HG02970 (cell line): ENCODE measurements at regions not wholly inside any gene's neighbourhood (a gene's known extent, or its start where the extent isn't known, plus 50 kb on each side); places are given as distances from the start of the nearest gene placed in this dataset.
"Not testable (repeated sequence)": the region's sequence is repeated elsewhere in the genome, so short reads cannot be mapped to it uniquely, and the experiment has no call there.

Source experiments
- ATAC-seq: cut with Tn5 transposase; IDR thresholded peaks from one replicate; pipeline ENCODE4 v1.9.1; 2021; ENCODE audit warnings: mild to moderate bottlenecking, moderate library complexity, moderate number of reproducible peaks; ENCODE audit not compliant: unreplicated experiment, low FRiP score

DNA sequence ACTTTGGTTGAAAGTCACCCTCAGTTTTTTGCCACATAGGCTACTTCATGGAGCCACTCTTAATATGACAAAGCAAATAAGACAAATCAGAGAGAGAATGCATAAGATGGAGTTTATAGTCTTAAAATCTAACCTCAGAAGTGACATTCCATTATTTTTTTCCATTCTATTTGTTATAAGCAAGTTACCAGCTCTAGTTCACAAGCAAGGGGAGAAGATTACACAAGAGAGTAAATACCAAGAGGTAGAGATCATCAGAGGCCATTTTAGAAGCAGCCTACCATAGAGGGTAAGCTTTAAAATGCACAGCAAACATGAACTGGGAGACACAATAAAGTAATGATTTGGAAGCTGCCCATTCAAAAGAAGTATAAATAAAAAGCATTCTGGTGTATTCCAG is 651.3 kb upstream of the MEF2C start:
- ATAC-seq: no peak

DNA sequence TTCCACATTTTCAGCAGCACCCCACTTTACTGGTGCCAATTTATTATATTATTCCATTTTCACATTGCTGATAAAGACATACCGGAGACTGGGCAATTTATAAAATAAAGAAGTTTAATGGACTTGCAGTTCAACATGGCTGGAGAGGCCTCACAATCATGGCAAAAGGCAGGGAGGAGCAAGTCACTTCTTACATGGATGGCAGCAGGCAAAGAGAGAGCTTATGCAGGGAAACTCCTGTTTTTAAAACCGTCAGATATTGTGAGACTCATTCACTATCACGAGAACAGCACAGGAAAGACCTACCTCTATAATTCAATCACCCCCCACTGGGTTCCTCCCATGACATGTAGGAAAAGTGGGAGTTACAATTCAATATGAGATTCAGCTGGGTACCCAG is 641.8 kb upstream of the MEF2C start:
- no peak for ATAC-seq

DNA sequence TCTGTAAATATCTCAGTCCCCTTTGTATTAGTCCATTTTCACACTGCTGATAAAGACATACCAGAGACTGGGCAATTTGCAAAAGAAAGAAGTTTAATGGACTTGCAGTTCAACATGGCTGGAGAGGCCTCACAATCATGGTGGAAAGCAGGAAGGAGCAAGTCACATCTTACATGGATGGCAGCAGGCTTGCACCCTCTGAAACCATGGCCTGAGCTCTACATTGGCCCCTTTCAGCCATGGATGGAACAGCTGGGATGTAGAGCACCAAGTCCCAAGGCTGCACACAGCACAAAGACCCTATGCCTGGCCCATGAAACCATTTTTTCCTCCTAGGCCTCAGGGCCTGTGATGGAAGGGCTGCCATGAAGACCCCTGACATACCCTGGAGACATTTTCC is 640.9 kb upstream of the MEF2C start:
- not testable (repeated sequence) for ATAC-seq

DNA sequence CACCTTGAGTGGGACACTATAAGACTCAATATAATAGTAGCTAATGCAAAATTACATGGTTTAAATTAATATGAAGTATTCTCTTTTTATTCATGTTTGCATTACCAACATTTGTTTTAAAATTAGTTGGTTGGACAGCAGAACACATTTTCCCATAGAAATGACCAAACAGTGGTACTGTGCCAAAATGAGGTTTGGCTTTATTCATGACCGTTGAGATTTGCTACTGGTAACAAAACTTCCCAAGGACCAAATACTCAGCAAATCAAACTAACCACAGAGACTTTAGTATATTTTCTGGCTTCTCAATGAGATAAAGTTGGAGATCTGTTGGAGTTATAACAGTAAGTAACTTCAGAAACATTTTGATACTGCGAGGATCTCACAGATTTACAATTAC is 637.8 kb upstream of the MEF2C start:
- ATAC-seq: no peak

DNA sequence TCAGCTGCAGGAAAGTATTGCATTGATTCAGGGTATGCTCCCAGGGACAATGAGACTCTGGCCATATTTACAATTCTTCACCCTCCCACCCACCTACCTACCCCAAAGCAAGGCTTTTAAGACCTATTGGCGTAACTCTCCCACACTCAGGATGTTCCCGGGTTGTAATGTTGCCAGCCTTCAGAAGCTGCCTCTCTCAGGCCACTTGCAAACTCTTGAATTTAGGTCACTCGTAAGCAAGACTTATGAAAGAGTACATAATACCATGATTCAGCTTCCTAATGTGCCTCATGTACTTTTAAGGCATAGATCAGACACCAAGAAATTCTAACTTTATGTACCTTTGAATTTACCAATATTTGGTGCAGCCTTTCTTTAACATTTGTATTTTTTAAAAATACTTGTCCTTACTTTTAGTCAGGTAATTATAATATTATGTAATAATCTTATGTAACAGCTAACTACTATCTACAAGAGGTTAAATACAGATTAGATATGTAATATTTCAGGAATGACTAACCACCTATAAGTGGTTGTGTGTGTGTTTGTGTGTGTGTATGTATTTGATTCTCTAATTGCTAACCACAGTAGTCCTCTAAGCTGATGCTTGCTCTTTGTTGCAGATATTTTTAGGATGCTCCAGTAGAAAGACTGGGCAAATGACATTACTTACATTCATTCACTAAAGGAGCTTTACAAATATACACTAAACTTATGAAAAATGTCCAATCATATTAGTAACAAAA is 630.5 kb upstream of the MEF2C start:
- no peak for ATAC-seq

DNA sequence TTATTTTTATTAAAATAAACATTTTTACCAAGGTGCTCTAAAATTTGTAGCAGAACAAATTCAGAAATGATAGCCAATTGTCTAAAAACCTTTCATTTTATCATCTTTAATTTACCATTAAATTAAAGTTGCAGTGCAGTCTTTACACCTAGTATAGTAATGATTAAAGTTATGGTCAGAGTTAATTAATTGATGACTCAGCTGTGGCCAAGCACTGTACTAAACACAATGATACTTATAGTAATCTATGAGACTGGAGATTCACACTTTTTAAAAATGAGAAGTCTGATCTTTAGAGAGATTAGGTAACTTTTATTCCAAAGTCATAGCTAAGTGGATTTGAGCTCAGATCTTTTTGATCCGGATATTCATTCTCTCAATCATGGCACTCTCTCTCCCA is 621.1 kb upstream of the MEF2C start:
- ATAC-seq: no peak

DNA sequence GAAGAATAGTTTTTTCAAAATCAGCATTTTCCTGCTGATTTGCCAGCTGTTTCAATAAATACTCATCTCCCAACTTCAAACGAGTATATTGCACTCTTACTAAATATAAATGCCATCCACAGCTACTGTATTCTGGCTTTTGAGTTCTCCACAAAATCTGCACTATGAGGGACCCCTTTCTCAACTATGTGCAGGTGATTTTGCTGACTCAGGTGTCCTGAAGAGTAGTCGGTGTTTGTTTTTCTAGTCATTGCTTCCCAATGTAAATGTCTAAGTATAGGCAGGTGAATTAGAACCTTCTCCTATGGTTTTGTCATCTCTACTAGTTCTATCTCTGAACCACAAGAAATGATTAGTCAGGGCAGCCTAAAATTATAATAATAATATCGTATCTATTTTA is 616.8 kb upstream of the MEF2C start:
- no peak for ATAC-seq

DNA sequence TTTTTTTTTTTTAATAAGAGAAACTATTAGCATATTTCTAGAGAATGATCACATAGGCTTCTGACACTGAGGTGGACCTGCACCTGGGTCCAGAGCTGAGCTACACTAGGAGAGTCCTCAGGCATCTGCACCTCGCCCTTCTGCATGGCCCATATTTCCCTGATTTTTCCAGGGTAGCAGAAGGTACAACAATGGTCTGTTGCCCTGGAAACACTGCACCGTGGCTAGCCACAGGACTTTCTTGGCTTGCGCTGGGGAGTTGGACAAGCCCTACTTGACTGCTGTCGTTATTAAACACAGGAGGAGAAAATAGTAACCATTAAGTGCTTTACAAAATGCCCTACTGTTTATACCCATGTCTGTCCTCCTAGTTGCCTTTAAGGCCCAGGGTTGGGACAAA is 615.7 kb upstream of the MEF2C start:
- ATAC-seq: no peak

DNA sequence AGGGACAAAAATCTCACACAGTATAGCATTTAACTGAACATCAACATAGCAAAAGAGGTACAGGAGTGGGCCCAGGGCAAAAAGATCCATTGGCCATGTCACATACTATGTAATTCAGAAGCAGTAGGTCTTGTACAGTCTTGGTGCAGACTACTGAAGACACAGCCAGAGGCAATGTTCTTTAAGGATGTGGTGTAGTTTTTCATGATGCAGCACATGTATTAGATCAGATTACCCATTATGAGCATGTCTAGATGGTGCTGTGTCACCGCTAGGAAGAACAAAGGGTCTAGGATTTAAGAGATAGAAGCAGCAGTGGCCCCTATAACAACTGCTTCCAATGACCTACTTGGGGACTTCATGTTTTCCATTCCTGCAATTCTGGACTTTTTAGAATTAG is 610.4 kb upstream of the MEF2C start:
- no peak for ATAC-seq

DNA sequence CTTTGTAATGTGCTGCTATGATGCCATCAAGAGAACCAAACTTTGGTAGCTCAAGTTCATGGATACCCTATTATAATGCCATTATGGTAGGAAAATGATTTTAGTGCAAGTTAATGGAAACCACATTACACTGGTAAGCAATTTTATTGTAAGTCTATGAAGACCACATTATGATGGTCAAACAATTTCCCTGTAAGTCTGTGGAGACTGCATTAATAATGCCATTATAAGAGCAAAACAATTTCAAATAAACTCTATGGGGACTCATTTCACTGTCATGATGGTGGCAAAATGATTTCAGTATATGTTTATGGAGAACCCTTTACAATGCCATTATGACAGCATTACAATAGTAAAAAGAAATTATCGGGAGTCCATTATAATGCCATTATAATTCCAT is 602.0 kb upstream of the MEF2C start:
- ATAC-seq: no peak

DNA sequence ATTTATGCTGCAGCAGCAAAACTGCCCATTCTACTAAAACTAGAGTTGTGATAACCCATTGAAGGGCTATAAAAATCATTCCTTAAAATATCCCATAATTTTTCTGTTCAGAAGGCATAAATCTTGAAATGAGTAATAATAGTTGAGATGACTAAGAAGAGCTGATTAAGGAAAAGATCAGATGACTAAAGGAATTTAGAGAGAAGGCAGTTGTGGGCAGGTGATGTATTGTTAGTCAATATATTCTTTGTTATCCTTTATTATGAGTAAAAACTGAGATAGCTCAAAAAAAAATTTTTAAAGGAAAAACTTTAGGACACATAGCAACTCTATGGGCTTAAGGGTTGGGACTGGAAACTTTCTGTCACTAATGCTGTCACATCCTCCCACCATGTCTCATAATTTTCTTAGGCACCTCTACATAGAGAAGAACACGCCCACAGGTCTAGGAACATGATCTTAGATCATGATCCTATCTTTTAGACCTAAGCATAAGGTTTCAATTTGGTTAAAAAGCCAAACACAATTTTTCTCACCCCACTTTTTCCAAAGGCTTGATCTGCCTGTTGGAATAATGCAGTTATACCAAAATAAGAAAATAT is 597.5 kb upstream of the MEF2C start:
- no peak for ATAC-seq

DNA sequence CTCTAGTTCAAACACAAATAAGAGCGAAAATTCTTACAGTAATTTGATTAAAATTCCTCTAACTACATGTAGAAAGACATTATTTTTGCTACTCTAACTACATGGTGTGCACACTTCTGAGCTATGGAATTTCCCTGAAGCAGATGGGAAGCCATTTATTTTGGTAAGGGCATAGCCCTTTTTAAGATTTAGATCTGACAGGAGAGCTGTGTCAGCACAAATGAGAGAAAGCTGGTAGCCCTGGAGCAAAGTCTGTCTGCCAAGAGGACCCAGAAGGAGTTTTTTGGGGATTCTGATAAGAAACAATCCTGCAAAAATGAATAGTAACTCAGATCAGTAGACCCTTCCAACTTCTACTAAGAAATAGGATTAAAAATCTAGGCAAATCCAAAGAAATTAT is 595.9 kb upstream of the MEF2C start:
- no peak for ATAC-seq

DNA sequence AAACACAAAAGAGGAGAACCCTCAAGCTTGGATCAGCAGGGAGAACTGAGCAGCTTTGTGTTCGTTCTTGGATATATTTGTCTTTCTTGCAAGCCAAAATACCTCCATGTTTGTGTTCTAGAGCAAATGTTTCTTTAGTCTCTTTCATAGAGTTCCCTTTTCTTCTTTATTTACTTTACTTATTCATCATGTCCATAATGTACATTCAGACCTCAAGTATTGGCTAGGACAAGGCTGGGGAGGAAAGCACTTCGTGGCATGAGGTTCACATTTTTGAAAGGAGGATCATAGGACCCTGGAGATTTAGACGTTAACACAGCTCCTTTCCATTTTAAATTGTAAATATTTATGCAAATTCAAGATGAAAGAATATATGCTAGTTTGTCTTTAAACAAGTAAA is 590.2 kb upstream of the MEF2C start:
- no peak for ATAC-seq

DNA sequence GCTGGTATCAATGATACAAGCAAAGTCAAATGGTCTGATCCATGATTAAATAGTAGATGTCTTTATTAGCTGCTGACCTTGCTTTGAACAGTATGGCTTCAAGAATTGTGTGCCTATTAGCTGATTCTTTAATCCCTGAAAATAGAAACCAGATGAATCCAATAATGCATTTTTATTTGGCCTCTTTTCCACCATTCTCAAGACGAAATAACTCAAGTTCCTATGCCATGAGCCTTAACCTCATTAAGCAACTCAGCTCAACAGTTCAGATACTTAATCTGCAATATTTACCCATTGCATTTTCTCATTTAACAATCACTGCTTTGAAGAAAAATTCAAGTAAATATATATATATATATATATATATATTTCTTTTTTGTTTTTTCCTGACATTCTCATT is 588.6 kb upstream of the MEF2C start:
- no peak for ATAC-seq

DNA sequence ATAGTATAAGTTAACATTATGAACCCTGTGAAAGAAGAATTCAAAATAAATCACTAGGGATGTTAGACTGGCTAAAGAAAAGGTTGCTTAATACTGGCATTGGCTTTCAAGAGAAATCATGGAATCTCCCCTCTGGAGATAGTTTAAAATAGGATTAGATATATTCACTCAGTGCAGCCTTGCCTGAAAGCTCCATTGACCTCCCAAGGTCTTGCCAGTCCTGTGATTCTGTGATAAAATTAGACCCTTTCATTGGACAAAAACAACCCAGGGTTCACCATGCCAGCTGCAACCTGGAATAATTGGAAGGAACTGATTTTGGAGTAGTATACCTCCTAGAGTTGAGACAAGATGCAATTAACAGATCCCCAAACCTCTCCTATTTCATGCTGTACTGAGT is 588.1 kb upstream of the MEF2C start:
- no peak for ATAC-seq

DNA sequence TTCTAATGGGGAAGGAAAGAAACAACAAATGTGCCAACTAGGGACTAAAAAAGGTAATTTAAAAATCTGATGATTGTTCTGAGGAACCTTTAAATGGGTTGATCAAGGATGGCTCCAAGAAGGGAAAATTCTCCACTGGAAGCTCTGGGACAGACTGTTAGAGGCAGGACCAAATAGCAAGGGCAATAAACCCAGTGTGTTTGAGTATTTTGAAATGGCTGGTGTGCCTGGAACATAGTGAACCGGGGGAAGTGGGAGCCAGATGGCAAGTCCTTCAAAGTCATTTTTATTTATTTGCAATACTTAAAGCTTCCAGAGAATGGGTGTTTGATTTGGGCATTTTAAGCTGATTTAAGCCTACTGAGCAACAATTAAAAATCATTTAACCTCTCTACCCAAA is 587.7 kb upstream of the MEF2C start:
- no peak for ATAC-seq

DNA sequence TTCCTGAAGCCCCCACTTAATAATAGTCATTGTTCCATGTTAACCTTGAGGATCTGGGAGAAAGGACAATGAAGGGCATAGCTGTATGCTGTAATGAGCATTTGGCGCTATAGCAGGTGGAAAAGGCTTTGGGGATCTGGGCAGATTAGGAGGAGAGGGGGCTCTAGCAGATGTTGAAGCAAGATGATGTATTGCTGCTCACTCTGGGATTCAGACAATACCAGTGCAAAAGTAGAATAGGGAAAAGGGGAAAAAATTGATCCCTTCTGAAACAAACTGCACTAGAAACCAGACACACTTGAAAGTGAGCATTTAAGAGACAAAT is 575.3 kb upstream of the MEF2C start:
- ATAC-seq: no peak

DNA sequence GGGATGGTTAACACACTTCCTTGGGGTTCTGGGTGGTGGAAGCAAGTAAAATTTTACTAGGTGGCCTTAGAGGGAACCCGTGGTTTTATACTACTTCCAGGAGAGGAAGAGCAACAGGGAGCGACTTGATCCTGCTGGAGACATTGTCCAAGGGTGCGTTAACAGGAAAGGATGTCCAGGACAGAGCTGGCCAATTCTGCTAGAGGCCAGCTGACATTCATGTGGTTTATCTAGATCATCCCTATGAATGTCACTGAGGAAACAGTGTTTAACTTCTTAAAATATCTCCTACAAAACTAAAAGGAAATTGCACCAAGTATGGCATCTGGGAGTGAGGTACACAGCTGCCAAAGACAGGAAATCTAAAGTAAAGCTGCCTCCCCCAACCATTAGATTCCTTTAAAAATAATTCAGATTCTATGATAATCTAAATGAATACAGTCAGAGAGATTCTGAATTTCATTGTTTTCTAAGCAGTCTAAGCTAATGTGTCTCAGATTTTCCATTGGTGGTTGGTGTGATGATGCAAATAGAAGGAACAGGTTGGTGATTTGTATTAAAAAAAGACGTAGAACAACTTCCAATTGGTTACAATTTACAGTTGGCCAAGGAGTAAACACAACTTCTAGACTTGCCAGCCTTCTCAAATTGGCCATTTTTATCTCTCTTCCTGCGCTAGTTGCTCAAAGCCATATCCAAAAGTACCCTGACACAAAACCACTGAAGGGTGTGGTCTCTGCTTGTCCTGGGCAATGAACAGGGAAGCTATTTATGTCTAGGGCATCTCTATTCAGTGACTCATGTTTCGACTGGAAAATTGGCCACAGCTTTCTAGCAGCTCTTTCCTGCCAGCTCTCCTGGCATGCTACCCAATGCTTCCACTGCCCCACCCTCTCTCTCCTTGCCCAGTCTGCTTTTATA is 574.7 kb upstream of the MEF2C start:
- ATAC-seq: no peak

DNA sequence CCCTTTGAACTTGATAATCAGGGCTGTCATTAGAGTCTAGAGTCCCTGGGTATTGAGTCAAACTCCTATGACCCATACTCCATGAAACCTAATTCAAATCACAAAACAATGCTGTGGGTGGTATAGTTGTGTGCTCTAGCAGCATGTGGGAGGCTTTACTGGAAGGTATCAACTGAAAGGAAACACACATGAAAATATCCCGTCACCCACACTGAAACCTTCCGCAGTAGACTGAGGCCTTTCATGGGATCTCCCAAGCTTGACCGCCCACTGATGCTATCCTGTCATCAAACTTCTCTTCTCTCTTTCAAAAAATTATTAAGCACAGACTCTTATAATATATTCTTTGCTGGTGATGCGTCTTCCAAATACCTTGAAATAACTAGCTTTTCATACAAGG is 569.1 kb upstream of the MEF2C start:
- ATAC-seq: no peak

DNA sequence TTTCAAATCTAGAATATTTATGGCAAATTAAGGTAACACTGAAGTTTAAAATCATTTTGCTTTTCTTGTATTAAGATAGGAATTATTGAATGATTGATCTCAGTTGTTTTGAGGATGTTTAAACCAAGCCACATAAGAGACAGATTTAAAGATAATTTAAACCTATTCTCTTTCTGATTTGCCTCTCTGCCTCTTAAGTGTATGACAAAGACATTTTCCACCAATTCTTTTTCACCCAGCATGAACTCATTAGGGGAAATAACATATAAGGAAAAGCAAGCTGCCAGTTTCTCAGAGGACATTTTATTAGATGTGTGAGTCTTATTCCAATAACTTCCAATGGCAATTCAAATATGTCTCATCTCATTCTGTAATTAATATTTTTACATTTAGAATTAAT is 568.3 kb upstream of the MEF2C start:
- no peak for ATAC-seq

DNA sequence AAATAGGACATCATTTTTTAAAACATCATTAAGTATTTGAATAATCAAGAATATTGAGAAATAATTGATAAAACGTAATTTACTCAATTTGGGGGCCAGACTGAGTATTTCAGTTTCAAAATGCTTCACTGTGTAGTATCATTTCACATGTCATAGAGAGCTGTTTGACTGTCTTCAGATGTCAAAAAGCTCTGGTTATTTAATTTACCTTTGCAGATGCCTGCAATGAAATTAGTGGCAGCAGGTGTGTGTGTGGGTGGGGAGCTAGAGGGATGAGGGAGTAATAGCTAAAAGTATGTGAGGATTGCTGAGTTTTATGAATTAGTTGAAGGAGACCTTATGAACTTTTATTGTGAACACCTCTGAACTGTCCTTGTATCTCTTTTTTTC is 567.2 kb upstream of the MEF2C start:
- no peak for ATAC-seq
